Thyroid gland (tissue), 4 donors: ENCODE measurements at regions not wholly inside any gene's neighbourhood (a gene's known extent, or its start where the extent isn't known, plus 50 kb on each side); places are given as distances from the start of the nearest gene placed in this dataset.

Source experiments
- DNase-seq, 2 donors: peaks; one replicate each; pipeline ENCODE4 v3.0.0-alpha.2; 2019
- H3K27ac ChIP-seq, 3 donors: fragments of 200-600 bp; sonication (generic); 1 replicate in 2 of 3; 2 replicates in 1 of 3; pipeline ENCODE4 v1.5.1; 2016 to 2019; ENCODE audit warnings: mild to moderate bottlenecking in 1 of 3, moderate library complexity in 1 of 3
- H3K27me3 ChIP-seq: fragments of 200-600 bp; sonication (generic); one replicate; pipeline ENCODE4 v1.5.1; 2019
- H3K36me3 ChIP-seq, 2 donors: fragments of 200-600 bp; sonication (generic); one replicate each; pipeline ENCODE4 v1.5.1; 2016 to 2019
- H3K4me1 ChIP-seq, 2 donors: fragments of 200-600 bp; sonication (generic); one replicate each; pipeline ENCODE4 v1.5.1; 2017 to 2019
- H3K4me3 ChIP-seq, 3 donors: fragments of 200-600 bp; sonication (generic); replicated peaks in 1 of 3; 1 replicate in 2 of 3; 2 replicates in 1 of 3; pipeline ENCODE4 v1.5.1; 2016; ENCODE audit warnings: mild to moderate bottlenecking in 1 of 3
- H3K9me3 ChIP-seq: fragments of 200-600 bp; sonication (generic); one replicate; pipeline ENCODE4 v1.5.1; 2017
- CTCF ChIP-seq, 6 experiments: fragments of 200-600 bp in 3 of 6; fragments of 450-650 bp in 3 of 6; sonication (generic) in 3 of 6; IDR thresholded peaks; one replicate each; pipeline ENCODE4 v1.5.1; 2016 to 2019; ENCODE audit warnings: antibody characterized with exemption in 6 of 6, mild to moderate bottlenecking in 2 of 6, inconsistent platforms in 1 of 6, moderate library complexity in 1 of 6
- POLR2A ChIP-seq, 2 donors: fragments of 450-650 bp; IDR thresholded peaks; one replicate each; pipeline ENCODE4 v1.6.1; 2017; ENCODE audit warnings: antibody characterized with exemption in 2 of 2, mild to moderate bottlenecking in 2 of 2, moderate library complexity in 1 of 2
- WGBS, 2 donors: methylation state at CpG; one replicate each; pipeline ENCODE4 v1.1.5; 2017; 5-methylcytosine and 5-hydroxymethylcytosine counted together
- intact Hi-C: fragments of 100-400 bp; cut with DNase I; formaldehyde crosslinking; loops from one replicate; pipeline ENCODE4 v1.15.1; 2023

GRCh38 chr15:35912196-35912595 is 366.2 kb upstream of the DPH6 start:
- Histone ChIP-seq H3K27ac (no peak overlapping the region), H3K4me1 (no peaks in the 10 kb centered on the region), H3K9me3 (no peaks in the 10 kb centered on the region), H3K4me3 (no peak overlapping the region), H3K36me3 (no peaks in the 10 kb centered on the region), H3K27me3 (no peaks in the 10 kb centered on the region)
- intact Hi-C loops: no loop called here
- WGBS, 2 donors: 82 to 90% methylated on average over 2 of the region's 2 CpGs
- TF ChIP-seq POLR2A (IDR thresholded peaks at IDR 0.05) (no peak), CTCF (IDR thresholded peaks at IDR 0.05) (no peak)
- no peak for DNase-seq

- no peak for TF ChIP-seq POLR2A (IDR thresholded peaks at IDR 0.05)
- no peak for TF ChIP-seq CTCF (IDR thresholded peaks at IDR 0.05)
- Histone ChIP-seq H3K9me3 (no peaks in the 10 kb centered on the region), H3K27ac (no peak overlapping the region), H3K4me1 (no peaks in the 10 kb centered on the region), H3K27me3 (no peaks in the 10 kb centered on the region), H3K4me3 (no peak overlapping the region), H3K36me3 (no peaks in the 10 kb centered on the region)
- DNase-seq: no peak
- intact Hi-C loops: no loop called here
- 89 to 90% methylated on average over 2 of the region's 2 CpGs for WGBS, 2 donors
These were observed 368.6 kb upstream of the DPH6 start for GRCh38 chr15:35914573-35914972.

GRCh38 chr15:35921046-35921445 is 375.1 kb upstream of the DPH6 start:
- no peak overlapping the region for H3K27ac ChIP-seq
- no peaks in the 10 kb centered on the region for H3K4me1 ChIP-seq
- DNase-seq: no peak
- no peak overlapping the region for H3K4me3 ChIP-seq
- intact Hi-C loops: no loop called here
- no peaks in the 10 kb centered on the region for H3K36me3 ChIP-seq
- no peak for TF ChIP-seq POLR2A (IDR thresholded peaks at IDR 0.05)
- no peak for TF ChIP-seq CTCF (IDR thresholded peaks at IDR 0.05)
- no peaks in the 10 kb centered on the region for H3K9me3 ChIP-seq
- no peaks in the 10 kb centered on the region for H3K27me3 ChIP-seq

- 90 to 94% methylated on average over 9 of the region's 9 CpGs for WGBS, 2 donors
- H3K36me3 ChIP-seq: no peaks in the 10 kb centered on the region
- no peak overlapping the region for H3K4me3 ChIP-seq
- H3K27me3 ChIP-seq: no peaks in the 10 kb centered on the region
- TF ChIP-seq CTCF (IDR thresholded peaks at IDR 0.05): no peak
- TF ChIP-seq POLR2A (IDR thresholded peaks at IDR 0.05): no peak
- intact Hi-C loops: no loop called here
- no peaks in the 10 kb centered on the region for H3K9me3 ChIP-seq
- H3K4me1 ChIP-seq: no peaks in the 10 kb centered on the region
- H3K27ac ChIP-seq: no peak overlapping the region
- DNase-seq: no peak
These were observed 379.5 kb upstream of the DPH6 start for GRCh38 chr15:35925275-35926006.

- intact Hi-C loops: no loop called here
- H3K36me3 ChIP-seq: no peaks in the 10 kb centered on the region
- H3K9me3 ChIP-seq: no peaks in the 10 kb centered on the region
- H3K4me1 ChIP-seq: no peaks in the 10 kb centered on the region
- no peak overlapping the region for H3K4me3 ChIP-seq
- DNase-seq: no peak
- no peaks in the 10 kb centered on the region for H3K27me3 ChIP-seq
- H3K27ac ChIP-seq: no peak overlapping the region
- TF ChIP-seq POLR2A (IDR thresholded peaks at IDR 0.05) (no peak), CTCF (IDR thresholded peaks at IDR 0.05) (no peak)
These were observed 380.0 kb upstream of the DPH6 start for GRCh38 chr15:35926007-35926380.
